ENCODE measurements at regions not wholly inside any gene's neighbourhood (a gene's known extent, or its start where the extent isn't known, plus 50 kb on each side); places are given as distances from the start of the nearest gene placed in this dataset.

DNA sequence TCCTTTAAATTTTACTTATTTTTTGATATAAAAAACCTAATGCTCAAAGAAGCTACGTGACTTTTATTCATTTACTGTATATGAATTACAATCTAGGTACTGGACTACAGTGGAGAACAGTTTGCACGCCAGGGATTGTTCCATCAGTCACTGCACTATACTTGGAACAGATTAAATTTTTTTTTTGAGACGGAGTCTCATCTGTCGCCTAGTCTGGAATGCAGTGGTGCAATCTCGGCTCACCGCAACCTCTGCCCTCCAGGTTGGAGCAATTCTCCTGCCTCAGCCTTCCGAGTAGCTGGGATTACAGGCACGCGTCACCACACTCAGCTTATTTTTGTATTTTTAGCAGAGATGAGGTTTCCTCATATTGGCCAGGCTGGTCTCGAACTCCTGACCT, 330.0 kb upstream of the SLC14A2 start:
- TF ChIP-seq, protein P1, sequence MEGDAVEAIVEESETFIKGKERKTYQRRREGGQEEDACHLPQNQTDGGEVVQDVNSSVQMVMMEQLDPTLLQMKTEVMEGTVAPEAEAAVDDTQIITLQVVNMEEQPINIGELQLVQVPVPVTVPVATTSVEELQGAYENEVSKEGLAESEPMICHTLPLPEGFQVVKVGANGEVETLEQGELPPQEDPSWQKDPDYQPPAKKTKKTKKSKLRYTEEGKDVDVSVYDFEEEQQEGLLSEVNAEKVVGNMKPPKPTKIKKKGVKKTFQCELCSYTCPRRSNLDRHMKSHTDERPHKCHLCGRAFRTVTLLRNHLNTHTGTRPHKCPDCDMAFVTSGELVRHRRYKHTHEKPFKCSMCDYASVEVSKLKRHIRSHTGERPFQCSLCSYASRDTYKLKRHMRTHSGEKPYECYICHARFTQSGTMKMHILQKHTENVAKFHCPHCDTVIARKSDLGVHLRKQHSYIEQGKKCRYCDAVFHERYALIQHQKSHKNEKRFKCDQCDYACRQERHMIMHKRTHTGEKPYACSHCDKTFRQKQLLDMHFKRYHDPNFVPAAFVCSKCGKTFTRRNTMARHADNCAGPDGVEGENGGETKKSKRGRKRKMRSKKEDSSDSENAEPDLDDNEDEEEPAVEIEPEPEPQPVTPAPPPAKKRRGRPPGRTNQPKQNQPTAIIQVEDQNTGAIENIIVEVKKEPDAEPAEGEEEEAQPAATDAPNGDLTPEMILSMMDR (IDR thresholded peaks at IDR 0.05): no peak
- TF ChIP-seq POLR2A (IDR thresholded peaks at IDR 0.05): no peak

Measured in breast epithelium (tissue), 3 donors.